AG04450 (cell line): ENCODE measurements at regions not wholly inside any gene's neighbourhood (a gene's known extent, or its start where the extent isn't known, plus 50 kb on each side); places are given as distances from the start of the nearest gene placed in this dataset.
"Not testable (repeated sequence)": the region's sequence is repeated elsewhere in the genome, so short reads cannot be mapped to it uniquely, and the experiment has no call there.

Experiments
- CTCF ChIA-PET: fragments of 300-600, 350-600 bp; formaldehyde crosslinking; extraction: SDS; loops from one replicate; lab custom pipeline; 2022; ENCODE audit warnings: antibody characterized with exemption, inconsistent platforms; lab: Charles Lee
- POLR2A ChIA-PET: fragments of 350-600 bp; formaldehyde crosslinking; extraction: SDS; loops from one replicate; lab custom pipeline; 2021; ENCODE audit warnings: antibody characterized with exemption, inconsistent platforms; lab: Yijun Ruan, JAX
- DNase-seq: peaks from one replicate; pipeline ENCODE4 v3.0.0-alpha.2; 2011; ENCODE audit warnings: low read depth, low spot score
- H3K27ac ChIP-seq: one replicate; pipeline ENCODE4 v1.5.1; 2012; ENCODE audit warnings: low read depth, low read length, control low read depth
- H3K27me3 ChIP-seq: one replicate; pipeline ENCODE4 v1.6.0; 2012; ENCODE audit warnings: low read length; ENCODE audit not compliant: control insufficient read depth, insufficient read depth
- H3K4me3 ChIP-seq: 2 replicates; pipeline ENCODE4 v1.5.1; 2011; ENCODE audit warnings: mild to moderate bottlenecking, low read depth, low read length, control low read depth
- H3K9me3 ChIP-seq: 2 replicates; pipeline ENCODE4 v1.5.1; 2012; ENCODE audit warnings: low read length; ENCODE audit not compliant: control insufficient read depth, insufficient read depth
- TF ChIP-seq, protein P1 (sequence below): IDR thresholded peaks from 2 replicates; pipeline ENCODE4 v1.5.1; 2011; ENCODE audit warnings: low read depth, low read length, control low read depth, inconsistent platforms

GRCh38 chr4:28449085-28449484 is 1588.4 kb downstream of the STIM2 start:
- CTCF ChIA-PET = interaction anchor here (0.7 kb wide), 1 partner anchor 109 kb away, joined by 3 read pairs; no protein-coding TSS in a partner anchor

DNA sequence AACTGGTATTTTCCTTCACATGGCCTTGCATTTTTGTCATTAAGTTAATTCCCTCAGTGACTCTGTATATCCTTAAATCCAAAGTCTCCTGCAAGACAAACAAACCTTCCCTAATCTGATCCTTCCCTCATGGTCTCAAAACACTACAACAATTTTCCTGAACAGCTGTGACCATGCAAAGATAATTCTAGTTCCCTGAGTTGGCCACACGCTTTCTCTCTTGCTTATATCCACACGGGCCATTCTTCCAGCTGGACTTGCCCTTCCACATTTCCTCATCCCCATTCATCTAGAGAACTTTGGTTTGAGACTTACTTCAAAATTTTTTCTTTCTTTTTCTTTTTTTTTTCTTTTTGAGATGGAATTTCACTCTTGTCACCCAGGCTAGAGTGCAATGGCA is 1590.7 kb downstream of the STIM2 start:
- DNase-seq = no peak
- H3K27ac ChIP-seq = no peak overlapping the region
- POLR2A ChIA-PET = no interaction called here
- no peaks in the 10 kb centered on the region for H3K27me3 ChIP-seq
- CTCF ChIA-PET = no interaction called here
- no peaks in the 10 kb centered on the region for H3K9me3 ChIP-seq
- TF ChIP-seq, protein P1, sequence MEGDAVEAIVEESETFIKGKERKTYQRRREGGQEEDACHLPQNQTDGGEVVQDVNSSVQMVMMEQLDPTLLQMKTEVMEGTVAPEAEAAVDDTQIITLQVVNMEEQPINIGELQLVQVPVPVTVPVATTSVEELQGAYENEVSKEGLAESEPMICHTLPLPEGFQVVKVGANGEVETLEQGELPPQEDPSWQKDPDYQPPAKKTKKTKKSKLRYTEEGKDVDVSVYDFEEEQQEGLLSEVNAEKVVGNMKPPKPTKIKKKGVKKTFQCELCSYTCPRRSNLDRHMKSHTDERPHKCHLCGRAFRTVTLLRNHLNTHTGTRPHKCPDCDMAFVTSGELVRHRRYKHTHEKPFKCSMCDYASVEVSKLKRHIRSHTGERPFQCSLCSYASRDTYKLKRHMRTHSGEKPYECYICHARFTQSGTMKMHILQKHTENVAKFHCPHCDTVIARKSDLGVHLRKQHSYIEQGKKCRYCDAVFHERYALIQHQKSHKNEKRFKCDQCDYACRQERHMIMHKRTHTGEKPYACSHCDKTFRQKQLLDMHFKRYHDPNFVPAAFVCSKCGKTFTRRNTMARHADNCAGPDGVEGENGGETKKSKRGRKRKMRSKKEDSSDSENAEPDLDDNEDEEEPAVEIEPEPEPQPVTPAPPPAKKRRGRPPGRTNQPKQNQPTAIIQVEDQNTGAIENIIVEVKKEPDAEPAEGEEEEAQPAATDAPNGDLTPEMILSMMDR = no peak
- H3K4me3 ChIP-seq = no peak overlapping the region

More at GRCh38 chr4:28449085-28449484, 1588.4 kb downstream of the STIM2 start:
- TF ChIP-seq, protein P1 = no peak
- Histone ChIP-seq H3K9me3 (no peaks in the 10 kb centered on the region), H3K27me3 (no peaks in the 10 kb centered on the region), H3K4me3 (no peak overlapping the region), H3K27ac (no peak overlapping the region)
- DNase-seq = no peak
- POLR2A ChIA-PET = no interaction called here

DNA sequence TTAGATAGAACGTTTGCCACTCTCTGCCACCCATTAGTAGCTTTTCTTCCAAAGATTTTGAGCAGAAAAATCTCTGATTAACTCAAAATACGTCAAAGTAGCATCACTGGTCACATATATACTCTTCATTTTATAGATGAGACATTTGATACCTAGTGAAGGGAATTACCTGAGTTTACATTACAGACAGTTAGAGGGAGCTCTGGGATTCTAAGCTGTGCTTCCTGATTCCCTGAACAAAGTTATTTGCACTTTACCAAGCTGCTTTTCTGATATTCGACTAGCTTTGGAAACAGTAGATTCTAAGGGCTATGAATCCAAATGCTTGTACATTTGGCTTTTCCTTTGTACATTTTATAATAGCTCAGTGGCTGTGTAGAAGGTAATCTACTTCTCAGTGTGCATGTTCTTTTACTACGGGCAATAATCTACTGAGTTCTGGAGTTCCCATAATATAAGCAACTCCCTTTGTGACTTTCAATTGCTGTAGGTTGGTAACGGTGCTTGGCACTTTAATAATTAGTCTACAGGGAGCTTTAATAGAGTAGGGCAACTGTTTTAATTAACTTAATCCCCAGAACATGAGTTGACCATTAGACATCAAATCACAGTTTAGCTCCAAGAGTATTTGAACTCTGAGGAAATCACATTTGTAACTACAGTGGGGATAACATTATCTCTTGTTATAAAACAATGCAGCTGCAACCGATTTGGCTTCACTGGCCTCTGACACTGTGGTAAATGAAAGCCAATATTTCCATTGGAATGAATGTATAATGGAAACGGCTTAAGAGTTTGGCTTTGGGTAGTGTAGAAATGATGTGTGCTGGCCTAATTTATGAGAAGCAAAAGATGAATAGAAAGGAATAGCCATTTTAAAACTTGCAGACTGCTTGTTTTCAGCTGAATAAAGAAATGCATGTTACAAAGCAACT is 1602.4 kb downstream of the STIM2 start:
- no peak overlapping the region for H3K4me3 ChIP-seq
- DNase-seq = no peak
- TF ChIP-seq, protein P1 = no peak
- ChIA-PET POLR2A (no interaction called here), CTCF (no interaction called here)
- H3K9me3 ChIP-seq = no peaks in the 10 kb centered on the region
- H3K27ac ChIP-seq = no peak overlapping the region
- H3K27me3 ChIP-seq = no peaks in the 10 kb centered on the region

- H3K27me3 ChIP-seq = no peaks in the 10 kb centered on the region
- TF ChIP-seq, protein P1 = no peak
- ChIA-PET CTCF (no interaction called here), POLR2A (no interaction called here)
- no peak overlapping the region for H3K4me3 ChIP-seq
- DNase-seq = no peak
- no peak overlapping the region for H3K27ac ChIP-seq
- no peaks in the 10 kb centered on the region for H3K9me3 ChIP-seq
Observed at GRCh38 chr4:28464823-28465222, 1604.2 kb downstream of the STIM2 start.

- H3K27ac ChIP-seq, DNase-seq, H3K9me3 ChIP-seq, POLR2A ChIA-PET, H3K4me3 ChIP-seq, H3K27me3 ChIP-seq: not testable (repeated sequence)
- CTCF ChIA-PET = interaction anchor here (0.6 kb wide), 1 partner anchor 1882 kb away, joined by 3 read pairs; no protein-coding TSS in a partner anchor
Observed at GRCh38 chr4:28466886-28467285, 1606.2 kb downstream of the STIM2 start.
